ENCODE measurements at regions not wholly inside any gene's neighbourhood (a gene's known extent, or its start where the extent isn't known, plus 50 kb on each side); places are given as distances from the start of the nearest gene placed in this dataset.

- no peak for TF ChIP-seq ZFP30 (CRISPR knock-in tag; IDR thresholded peaks at IDR 0.05)
- no peak for TF ChIP-seq PATZ1 (CRISPR knock-in tag; IDR thresholded peaks at IDR 0.05; ENCODE audit: borderline replicate concordance)
- no peak for TF ChIP-seq ZNF8 (CRISPR knock-in tag; IDR thresholded peaks at IDR 0.05)
- TF ChIP-seq TCF4 (CRISPR knock-in tag; IDR thresholded peaks at IDR 0.05; ENCODE audit: borderline replicate concordance) = no peak
- TF ChIP-seq PPARA (CRISPR knock-in tag; IDR thresholded peaks at IDR 0.05; ENCODE audit: borderline replicate concordance) = no peak
- TF ChIP-seq TOX (CRISPR knock-in tag; IDR thresholded peaks at IDR 0.05; ENCODE audit: borderline replicate concordance) = no peak
These were observed 227.3 kb downstream of the KTN1 start for GRCh38 chr14:55807053-55807880.

Measured in SK-N-SH treated with all-trans-retinoic acid at 6 μM for 48 hours (cell line).